Lower leg skin (tissue), 4 donors: ENCODE measurements at regions not wholly inside any gene's neighbourhood (a gene's known extent, or its start where the extent isn't known, plus 50 kb on each side); places are given as distances from the start of the nearest gene placed in this dataset.

Source experiments
- DNase-seq, 2 donors: peaks; one replicate each; pipeline ENCODE4 v3.0.0-alpha.2; 2019; ENCODE audit warnings: low spot score in 2 of 2
- H3K4me3 ChIP-seq: fragments of 200-600 bp; sonication (generic); 2 replicates; pipeline ENCODE4 v1.5.1; 2017; ENCODE audit warnings: mild to moderate bottlenecking, low read depth; ENCODE audit not compliant: poor library complexity, severe bottlenecking
- CTCF ChIP-seq, 3 donors: fragments of 450-650 bp; IDR thresholded peaks; one replicate each; pipeline ENCODE4 v1.5.1; 2016; ENCODE audit warnings: antibody characterized with exemption in 3 of 3, mild to moderate bottlenecking in 3 of 3, moderate library complexity in 2 of 3
- POLR2A ChIP-seq, 2 donors: fragments of 450-650 bp; IDR thresholded peaks; one replicate each; pipeline ENCODE4 v1.6.1; 2016 to 2017; ENCODE audit warnings: antibody characterized with exemption in 2 of 2, mild to moderate bottlenecking in 1 of 2, moderate library complexity in 1 of 2
- WGBS, 2 donors: methylation state at CpG; one replicate each; pipeline ENCODE4 v1.1.5; 2018; 5-methylcytosine and 5-hydroxymethylcytosine counted together
- intact Hi-C: fragments of 100-400 bp; cut with DNase I; formaldehyde crosslinking; loops from one replicate; pipeline ENCODE4 v1.15.0; 2023; ENCODE audit warnings: low total_unique reads

- 69 to 81% methylated on average over 4 of the region's 4 CpGs for WGBS, 2 donors
- H3K4me3 ChIP-seq, result no peak overlapping the region
- no peak for DNase-seq
- no peak for TF ChIP-seq CTCF (IDR thresholded peaks at IDR 0.05)
- no peak for TF ChIP-seq POLR2A (IDR thresholded peaks at IDR 0.05)
- intact Hi-C loops, result no loop called here
These were observed 728.1 kb downstream of the OTOL1 start for GRCh38 chr3:162224746-162225145.

GRCh38 chr3:162236949-162237348 is 740.3 kb downstream of the OTOL1 start:
- no peak for DNase-seq
- no peak overlapping the region for H3K4me3 ChIP-seq
- intact Hi-C loops, result no loop called here
- WGBS, 2 donors, result 81 to 89% methylated on average over 5 of the region's 5 CpGs
- TF ChIP-seq CTCF (IDR thresholded peaks at IDR 0.05) (no peak), POLR2A (IDR thresholded peaks at IDR 0.05) (no peak)

GRCh38 chr3:162250782-162251181 is 754.2 kb downstream of the OTOL1 start:
- 64 to 69% methylated on average over 1 of the region's 1 CpG for WGBS, 2 donors
- intact Hi-C loops, result no loop called here
- no peak overlapping the region for H3K4me3 ChIP-seq
- no peak for DNase-seq
- TF ChIP-seq POLR2A (IDR thresholded peaks at IDR 0.05) (no peak), CTCF (IDR thresholded peaks at IDR 0.05) (no peak)

- DNase-seq, result no peak
- TF ChIP-seq CTCF (IDR thresholded peaks at IDR 0.05) (no peak), POLR2A (IDR thresholded peaks at IDR 0.05) (no peak)
- no peak overlapping the region for H3K4me3 ChIP-seq
- intact Hi-C loops, result no loop called here
- 83 to 89% methylated on average over 1 of the region's 1 CpG for WGBS, 2 donors
These were observed 765.5 kb downstream of the OTOL1 start for GRCh38 chr3:162262129-162262528.

- no peak for DNase-seq
These were observed 767.0 kb downstream of the OTOL1 start for GRCh38 chr3:162263596-162263995.

More at GRCh38 chr3:162263596-162263995, 767.0 kb downstream of the OTOL1 start:
- H3K4me3 ChIP-seq, result no peak overlapping the region
- intact Hi-C loops, result no loop called here
- WGBS, 2 donors, result 78 to 82% methylated on average over 2 of the region's 2 CpGs
- no peak for TF ChIP-seq CTCF (IDR thresholded peaks at IDR 0.05)
- TF ChIP-seq POLR2A (IDR thresholded peaks at IDR 0.05), result no peak
